ENCODE measurements at regions not wholly inside any gene's neighbourhood (a gene's known extent, or its start where the extent isn't known, plus 50 kb on each side); places are given as distances from the start of the nearest gene placed in this dataset.

- H3K4me1 ChIP-seq = no peaks in the 10 kb centered on the region
- no peaks in the 10 kb centered on the region for H3K36me3 ChIP-seq
- TF ChIP-seq CTCF (IDR thresholded peaks at IDR 0.05) = no peak
- H3K4me3 ChIP-seq = no peak overlapping the region
- no peak overlapping the region for H3K27ac ChIP-seq
- H3K27me3 ChIP-seq = no peaks in the 10 kb centered on the region
- no peaks in the 10 kb centered on the region for H3K9me3 ChIP-seq
- DNase-seq (ENCODE audit: low spot score) = no peak
Observed at GRCh38 chr11:70819022-70819421, 420.7 kb downstream of the CTTN start.

- no peak overlapping the region for H3K27ac ChIP-seq
- H3K4me1 ChIP-seq = no peaks in the 10 kb centered on the region
- no peaks in the 10 kb centered on the region for H3K36me3 ChIP-seq
- DNase-seq (ENCODE audit: low spot score) = no peak
- no peaks in the 10 kb centered on the region for H3K27me3 ChIP-seq
- TF ChIP-seq CTCF (IDR thresholded peaks at IDR 0.05) = no peak
- H3K9me3 ChIP-seq = no peaks in the 10 kb centered on the region
- H3K4me3 ChIP-seq = no peak overlapping the region
Observed at GRCh38 chr11:70820311-70820710, 422.0 kb downstream of the CTTN start.

DNA sequence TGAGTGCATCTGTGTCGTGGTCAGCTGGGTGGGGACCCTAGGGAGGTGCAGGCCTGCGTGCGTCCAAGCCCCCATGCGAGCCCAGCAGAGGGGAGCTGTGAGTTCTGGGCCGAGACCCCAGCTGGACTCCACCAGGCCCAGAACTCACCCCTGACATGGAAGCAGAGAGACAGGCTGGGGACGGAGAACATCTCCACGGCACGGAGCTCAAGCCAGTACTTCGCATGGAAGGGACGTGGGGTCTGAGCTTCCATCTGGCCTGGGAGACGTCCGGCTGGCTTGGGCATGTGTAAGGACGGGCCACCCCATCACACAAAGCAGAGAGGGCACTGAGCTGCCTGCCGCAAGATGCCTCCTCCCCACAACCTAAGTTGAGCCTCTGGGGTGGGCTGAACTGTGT is 422.4 kb downstream of the CTTN start:
- Histone ChIP-seq H3K9me3 (no peaks in the 10 kb centered on the region), H3K27me3 (no peaks in the 10 kb centered on the region), H3K36me3 (no peaks in the 10 kb centered on the region), H3K4me1 (no peaks in the 10 kb centered on the region), H3K27ac (no peak overlapping the region), H3K4me3 (no peak overlapping the region)
- DNase-seq (ENCODE audit: low spot score) = no peak
- TF ChIP-seq CTCF (IDR thresholded peaks at IDR 0.05) = no peak

GRCh38 chr11:70823771-70824170 is 425.4 kb downstream of the CTTN start:
- H3K27ac ChIP-seq = no peak overlapping the region
- H3K4me1 ChIP-seq = peaks cover 0 to 8% of the 10 kb centered on the region in 2 donors
- H3K27me3 ChIP-seq = no peaks in the 10 kb centered on the region
- no peak overlapping the region for H3K4me3 ChIP-seq
- DNase-seq (ENCODE audit: low spot score) = no peak
- H3K36me3 ChIP-seq = no peaks in the 10 kb centered on the region
- no peaks in the 10 kb centered on the region for H3K9me3 ChIP-seq
- no peak for TF ChIP-seq CTCF (IDR thresholded peaks at IDR 0.05)

- Histone ChIP-seq H3K27me3 (no peaks in the 10 kb centered on the region), H3K27ac (no peak overlapping the region), H3K9me3 (no peaks in the 10 kb centered on the region), H3K4me3 (no peak overlapping the region), H3K4me1 (peaks cover 0 to 8% of the 10 kb centered on the region in 2 donors), H3K36me3 (no peaks in the 10 kb centered on the region)
- DNase-seq (ENCODE audit: low spot score) = no peak
- TF ChIP-seq CTCF (IDR thresholded peaks at IDR 0.05) = no peak
Observed at GRCh38 chr11:70824605-70825245, 426.4 kb downstream of the CTTN start.

All from right atrium auricular region (tissue), 2 donors.